HepG2 (cell line): ENCODE measurements at regions not wholly inside any gene's neighbourhood (a gene's known extent, or its start where the extent isn't known, plus 50 kb on each side); places are given as distances from the start of the nearest gene placed in this dataset.

Source experiments
- ATAC-seq: fragments of 200-7000 bp; cut with Tn5 transposase; 3 replicates; pipeline ENCODE4 v1.9.1; 2020; ENCODE audit warnings: mild to moderate bottlenecking, moderate library complexity
- BruUV-seq: library from RNA; stranded (reverse); fragments of 400-500 nt; replicated peaks from 2 replicates; lab custom pipeline; 2021; lab: Mats Ljungman, UMichigan
- CTCF ChIA-PET: fragments of 300-600 bp; formaldehyde crosslinking; extraction: SDS; loops from one replicate; lab custom pipeline; 2021; ENCODE audit warnings: low total read pairs, inconsistent platforms, low intra/inter-chr PET ratio; lab: Yijun Ruan, JAX
- POLR2A ChIA-PET: fragments of 350-600 bp; sonication (Branson Sonifier 250); formaldehyde crosslinking; loops from one replicate; lab custom pipeline; 2020; ENCODE audit warnings: antibody characterized with exemption, inconsistent platforms; lab: Yijun Ruan, JAX
- DNase-seq: peaks from one replicate; pipeline ENCODE4 v3.0.0-alpha.2; 2015; ENCODE audit warnings: low spot score
- FAIRE-seq: peaks from 3 replicates; lab custom pipeline; 2011; peaks lifted over from hg19 to GRCh38; lab: Jason Lieb, UNC
- H2AFZ ChIP-seq: one replicate; pipeline ENCODE4 v1.6.1; 2011; ENCODE audit warnings: low read length, inconsistent platforms
- H3K27ac ChIP-seq: fragments of 300-600 bp; 3 replicates; pipeline ENCODE4 v1.8.0; 2011; ENCODE audit warnings: mixed run types, mild to moderate bottlenecking, mixed read lengths, low read length, inconsistent platforms; ENCODE audit not compliant: insufficient read depth; ENCODE audit errors: extremely low read length
- H3K27me3 ChIP-seq, 2 experiments: fragments of 200-600 bp in 1 of 2; 2 replicates in 1 of 2; 3 replicates in 1 of 2; pipeline versions ENCODE4 v1.6.0 to v1.8.0; 2011; ENCODE audit warnings: low read length in 2 of 2, mild to moderate bottlenecking in 2 of 2, moderate library complexity in 2 of 2, inconsistent platforms in 1 of 2; ENCODE audit not compliant: insufficient read depth in 2 of 2, control insufficient read depth in 1 of 2
- H3K36me3 ChIP-seq, 2 experiments: fragments of 200-600 bp in 1 of 2; replicated peaks in 1 of 2; 2 replicates in 1 of 2; 3 replicates in 1 of 2; pipeline versions ENCODE4 v1.5.1 to v1.8.0; 2011; ENCODE audit warnings: low read length in 2 of 2, inconsistent platforms in 1 of 2; ENCODE audit not compliant: insufficient read depth in 2 of 2, control insufficient read depth in 1 of 2
- H3K4me1 ChIP-seq: 2 replicates; pipeline ENCODE4 v1.5.1; 2012; ENCODE audit warnings: low read length, inconsistent platforms; ENCODE audit not compliant: insufficient read depth
- H3K4me2 ChIP-seq: 2 replicates; pipeline ENCODE4 v1.6.0; 2011; ENCODE audit warnings: low read depth, low read length, inconsistent platforms
- H3K4me3 ChIP-seq, 3 experiments: fragments of 200-600 bp in 1 of 3; sonication (generic), shearing (Covaris generic) in 1 of 3; replicated peaks in 1 of 3; 2 replicates each; pipeline ENCODE4 v1.5.1; 2011 to 2016; ENCODE audit warnings: low read length in 3 of 3, inconsistent platforms in 2 of 3, low read depth in 2 of 3, mild to moderate bottlenecking in 2 of 3, control low read depth in 1 of 3, mixed read lengths in 1 of 3; ENCODE audit not compliant: insufficient read depth in 1 of 3
- H3K79me2 ChIP-seq: one replicate; pipeline ENCODE4 v1.6.1; 2011; ENCODE audit warnings: low read length, inconsistent platforms; ENCODE audit not compliant: insufficient read depth
- H3K9ac ChIP-seq: 2 replicates; pipeline ENCODE4 v1.6.0; 2011; ENCODE audit warnings: mild to moderate bottlenecking, low read depth, low read length, inconsistent platforms; ENCODE audit not compliant: insufficient read depth
- H3K9me3 ChIP-seq: 2 replicates; pipeline ENCODE4 v1.5.1; 2012; ENCODE audit warnings: mild to moderate bottlenecking, low read length
- H4K20me1 ChIP-seq: 2 replicates; pipeline ENCODE4 v1.6.0; 2011; ENCODE audit warnings: inconsistent platforms, mild to moderate bottlenecking, low read length, moderate library complexity; ENCODE audit not compliant: insufficient read depth
- FOSL2 ChIP-seq: sonication (generic); formaldehyde crosslinking; IDR thresholded peaks from 2 replicates; pipeline ENCODE4 v1.4.0; 2020; ENCODE audit warnings: missing genetic modification reagents
- FOXP4 ChIP-seq: sonication (generic); formaldehyde crosslinking; IDR thresholded peaks from 2 replicates; pipeline ENCODE4 v1.4.0; 2020; ENCODE audit warnings: missing genetic modification reagents
- HDAC6 ChIP-seq: fragments of 200-600 bp; sonication (generic); IDR thresholded peaks from 2 replicates; pipeline ENCODE4 v1.7.0; 2017; ENCODE audit warnings: mild to moderate bottlenecking, antibody characterized with exemption, low read length, low read depth
- HOXD1 ChIP-seq: sonication (generic); formaldehyde crosslinking; IDR thresholded peaks from 2 replicates; pipeline ENCODE4 v1.5.0; 2020; ENCODE audit warnings: missing genetic modification reagents
- PATZ1 ChIP-seq: sonication (generic); formaldehyde crosslinking; IDR thresholded peaks from 2 replicates; pipeline ENCODE4 v1.4.0; 2020; ENCODE audit warnings: missing genetic modification reagents
- SMARCC2 ChIP-seq: fragments of 450-650 bp; IDR thresholded peaks from 2 replicates; pipeline ENCODE4 v1.6.1; 2017; ENCODE audit warnings: antibody characterized with exemption, mild to moderate bottlenecking
- SNAPC4 ChIP-seq: sonication (generic); formaldehyde crosslinking; IDR thresholded peaks from 2 replicates; pipeline ENCODE4 v1.4.0; 2020; ENCODE audit warnings: mild to moderate bottlenecking, missing genetic modification reagents
- TBP ChIP-seq: sonication (generic); formaldehyde crosslinking; IDR thresholded peaks from 2 replicates; pipeline ENCODE4 v1.5.0; 2020; ENCODE audit warnings: missing genetic modification reagents
- ZBTB14 ChIP-seq: sonication (generic); formaldehyde crosslinking; IDR thresholded peaks from 2 replicates; pipeline ENCODE4 v1.4.0; 2020; ENCODE audit warnings: missing genetic modification reagents
- ZBTB4 ChIP-seq: sonication (generic); formaldehyde crosslinking; IDR thresholded peaks from 2 replicates; pipeline ENCODE4 v1.4.0; 2020; ENCODE audit warnings: missing genetic modification reagents, mild to moderate bottlenecking, borderline replicate concordance
- ZNF225 ChIP-seq: sonication (generic); formaldehyde crosslinking; IDR thresholded peaks from 2 replicates; pipeline ENCODE4 v1.4.0; 2020; ENCODE audit warnings: mild to moderate bottlenecking, missing genetic modification reagents
- ZNF354B ChIP-seq: sonication (generic); formaldehyde crosslinking; IDR thresholded peaks from 2 replicates; pipeline ENCODE4 v1.8.0; 2022; ENCODE audit warnings: mild to moderate bottlenecking, missing genetic modification reagents
- WGBS: methylation state at CpG from one replicate; pipeline ENCODE4 v1.1.6; 2017; ENCODE audit warnings: low lambda C conversion rate; 5-methylcytosine and 5-hydroxymethylcytosine counted together
- in situ Hi-C: cut with HindIII; loops from 2 replicates; pipeline ENCODE4 v1.10.0; 2017; ENCODE audit warnings: low pct_unique_long_range_greater_than_20kb; ENCODE audit not compliant: extremely low pct_ligation_motif_present
- intact Hi-C: fragments of 100-400 bp; cut with micrococcal nuclease; formaldehyde crosslinking; loops from one replicate; pipeline ENCODE4 v1.10.0; 2022; ENCODE audit not compliant: unreplicated experiment

GRCh38 chr6:15854378-15854777 is 191.6 kb upstream of the DTNBP1 start:
- no peak overlapping the region for H2AFZ ChIP-seq
- no peak for ATAC-seq
- no TSS peak for BruUV-seq
- no peaks in the 10 kb centered on the region for H3K36me3 ChIP-seq
- no peaks in the 10 kb centered on the region for H3K9me3 ChIP-seq
- no peaks in the 10 kb centered on the region; a peak in 1 of 5 replicates for H3K27me3 ChIP-seq
- no peak overlapping the region for H3K27ac ChIP-seq
- in situ Hi-C loops (no loop called here), intact Hi-C loops (no loop called here)
- WGBS, result 48% methylated on average over 1 of the region's 1 CpG
- DNase-seq, result no peak
- ChIA-PET CTCF (no interaction called here), POLR2A (no interaction called here)
- H3K4me2 ChIP-seq, result no peak overlapping the region
- FAIRE-seq, result no peak
- no peaks in the 10 kb centered on the region for H3K4me1 ChIP-seq
- H3K9ac ChIP-seq, result no peak overlapping the region
- no peak overlapping the region for H3K4me3 ChIP-seq
- no peaks in the 10 kb centered on the region for H4K20me1 ChIP-seq
- no peaks in the 10 kb centered on the region for H3K79me2 ChIP-seq
- TF ChIP-seq SNAPC4 (CRISPR knock-in tag) (no peak), SMARCC2 (no peak), TBP (no peak), ZNF225 (CRISPR knock-in tag) (no peak), HDAC6 (no peak), HOXD1 (CRISPR knock-in tag) (no peak), ZBTB14 (CRISPR knock-in tag) (no peak), ZBTB4 (CRISPR knock-in tag) (no peak), ZNF354B (CRISPR knock-in tag) (no peak), FOXP4 (CRISPR knock-in tag) (no peak), FOSL2 (CRISPR knock-in tag) (no peak), PATZ1 (no peak)
